ENCODE measurements at regions not wholly inside any gene's neighbourhood (a gene's known extent, or its start where the extent isn't known, plus 50 kb on each side); places are given as distances from the start of the nearest gene placed in this dataset.

DNA sequence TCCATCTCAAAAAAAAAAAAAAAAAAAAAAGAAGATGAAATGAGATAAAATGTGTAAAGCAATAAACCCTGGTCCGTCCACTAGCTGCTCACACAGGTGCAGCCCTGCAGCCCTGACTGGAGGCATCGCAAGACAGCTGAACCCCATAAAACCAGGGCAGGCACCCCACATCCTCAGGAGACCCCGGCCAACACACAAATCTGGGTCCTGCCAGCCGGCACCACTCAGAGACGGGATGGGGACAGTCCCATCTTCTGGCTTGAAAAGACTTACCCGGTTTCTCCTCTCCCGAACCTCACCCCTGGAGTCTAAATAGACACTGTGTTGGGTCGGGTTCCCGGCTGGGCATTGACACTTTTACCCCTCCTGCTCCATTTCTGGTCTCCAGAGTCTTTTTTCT lies 52.7 kb upstream of the TNRC6C start:
- no peak overlapping the region for H3K27ac Mint-ChIP-seq
- peaks cover 41% of the 10 kb centered on the region for H3K27me3 Mint-ChIP-seq
- no peak overlapping the region for H3K4me3 Mint-ChIP-seq
- no peaks in the 10 kb centered on the region for H3K36me3 Mint-ChIP-seq
- peaks cover 0 to 4% (median 0%) of the 10 kb centered on the region in 3 donors for H3K9me3 Mint-ChIP-seq
- H3K4me1 Mint-ChIP-seq = no peaks in the 10 kb centered on the region

DNA sequence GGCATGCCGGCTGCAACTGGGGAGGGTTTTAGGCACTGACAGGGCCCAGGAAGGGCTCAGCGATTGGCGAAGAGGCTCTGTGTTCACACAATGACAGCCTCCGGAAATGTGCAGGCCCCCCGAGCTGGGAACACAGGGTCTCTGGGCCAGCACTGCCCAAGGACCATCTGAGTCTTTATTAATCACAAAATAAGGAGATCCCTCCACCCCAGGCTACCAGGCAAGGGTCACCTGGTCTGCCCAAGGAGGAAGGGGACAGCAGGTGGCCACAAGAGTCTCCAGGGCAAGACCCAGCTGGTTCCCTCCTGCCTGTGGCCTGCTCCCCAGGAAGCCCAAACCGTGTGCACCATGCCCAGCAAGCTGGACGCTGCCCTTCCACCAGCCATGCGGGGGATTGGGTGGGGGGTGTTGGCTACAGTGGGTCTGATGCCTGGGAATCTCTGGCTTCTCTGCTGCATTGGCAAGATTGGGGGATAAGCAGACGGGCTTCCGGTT lies 52.1 kb upstream of the TNRC6C start:
- Mint-ChIP-seq H3K9me3 (peaks cover 0 to 4% (median 0%) of the 10 kb centered on the region in 3 donors), H3K36me3 (no peaks in the 10 kb centered on the region), H3K27ac (peak overlapping the region in 1 of 3 donors; percentile 71), H3K4me3 (no peak overlapping the region), H3K27me3 (peaks cover 45% of the 10 kb centered on the region), H3K4me1 (no peaks in the 10 kb centered on the region)

GRCh38 chr17:77907497-77908461 lies 50.7 kb upstream of the TNRC6C start:
- Mint-ChIP-seq H3K36me3 (no peaks in the 10 kb centered on the region), H3K9me3 (peaks cover 0 to 4% (median 0%) of the 10 kb centered on the region in 3 donors), H3K27ac (no peak overlapping the region), H3K4me1 (no peaks in the 10 kb centered on the region), H3K4me3 (no peak overlapping the region), H3K27me3 (peaks cover 54% of the 10 kb centered on the region)

- peaks cover 49% of the 10 kb centered on the region for H3K27me3 Mint-ChIP-seq
- no peak overlapping the region for H3K4me3 Mint-ChIP-seq
- H3K27ac Mint-ChIP-seq = no peak overlapping the region
- H3K4me1 Mint-ChIP-seq = no peaks in the 10 kb centered on the region
- H3K36me3 Mint-ChIP-seq = no peaks in the 10 kb centered on the region
- H3K9me3 Mint-ChIP-seq = peaks cover 0 to 4% (median 0%) of the 10 kb centered on the region in 3 donors
These were observed 50.0 kb upstream of the TNRC6C start for GRCh38 chr17:77908501-77908900.

All from IgD-negative memory B cell (primary cell).